Suppressor macrophage treated with lipopolysaccharide for 4 hours (primary cell): ENCODE measurements at regions not wholly inside any gene's neighbourhood (a gene's known extent, or its start where the extent isn't known, plus 50 kb on each side); places are given as distances from the start of the nearest gene placed in this dataset.
"Not testable (repeated sequence)": the region's sequence is repeated elsewhere in the genome, so short reads cannot be mapped to it uniquely, and the experiment has no call there.

Experiments
- DNase-seq: peaks from one replicate; pipeline ENCODE4 v3.0.0-alpha.2; 2020

GRCh38 chr18:57879924-57880323 lies 76.8 kb upstream of the ATP8B1 start:
- not testable (repeated sequence) for DNase-seq

GRCh38 chr18:57869221-57869620 lies 66.1 kb upstream of the ATP8B1 start:
- no peak for DNase-seq

GRCh38 chr18:57866355-57866754 lies 63.2 kb upstream of the ATP8B1 start:
- no peak for DNase-seq

- no peak for DNase-seq
Observed at GRCh38 chr18:57864615-57865121, 61.6 kb upstream of the ATP8B1 start.

GRCh38 chr18:57863706-57864105 lies 60.6 kb upstream of the ATP8B1 start:
- no peak for DNase-seq

GRCh38 chr18:57859314-57859713 lies 56.2 kb upstream of the ATP8B1 start:
- peak; percentile 35 for DNase-seq

- DNase-seq: no peak
Observed at GRCh38 chr18:57856557-57857280, 53.6 kb upstream of the ATP8B1 start.

- DNase-seq: no peak
Observed at GRCh38 chr18:57856128-57856527, 53.0 kb upstream of the ATP8B1 start.

GRCh38 chr18:57855551-57855950 lies 52.4 kb upstream of the ATP8B1 start:
- no peak for DNase-seq

- no peak for DNase-seq
Observed at GRCh38 chr18:57854726-57855125, 51.6 kb upstream of the ATP8B1 start.

GRCh38 chr18:57853864-57854263 lies 50.7 kb upstream of the ATP8B1 start:
- DNase-seq: no peak

GRCh38 chr18:57853133-57853532 lies 50.0 kb upstream of the ATP8B1 start:
- DNase-seq: no peak
